NK-92 (cell line): ENCODE measurements at regions not wholly inside any gene's neighbourhood (a gene's known extent, or its start where the extent isn't known, plus 50 kb on each side); places are given as distances from the start of the nearest gene placed in this dataset.

Experiments
- DNase-seq: peaks from one replicate; lab custom pipeline; 2025; ENCODE audit not compliant: unreplicated experiment; lab: John Stamatoyannopoulos, UW

DNA sequence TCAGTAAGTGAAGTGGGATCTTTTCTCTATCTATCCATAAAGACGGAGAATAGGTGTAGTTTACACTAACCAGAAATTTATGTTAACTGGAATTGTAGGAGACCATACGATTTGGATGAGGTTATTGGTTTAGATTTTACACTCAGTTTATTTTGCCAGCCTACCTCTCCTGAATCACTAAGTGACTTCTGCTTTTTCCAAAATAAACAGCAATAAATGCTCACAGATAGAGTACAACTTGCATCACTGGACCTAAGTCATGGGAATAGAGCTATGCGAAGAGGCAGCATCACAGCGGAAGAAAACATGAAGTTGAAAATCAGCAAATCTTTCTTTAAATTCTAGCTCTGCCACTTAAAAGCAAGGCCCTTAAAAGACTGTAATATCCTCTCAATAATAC lies 781.0 kb downstream of the LIG4 start:
- DNase-seq: no peak

DNA sequence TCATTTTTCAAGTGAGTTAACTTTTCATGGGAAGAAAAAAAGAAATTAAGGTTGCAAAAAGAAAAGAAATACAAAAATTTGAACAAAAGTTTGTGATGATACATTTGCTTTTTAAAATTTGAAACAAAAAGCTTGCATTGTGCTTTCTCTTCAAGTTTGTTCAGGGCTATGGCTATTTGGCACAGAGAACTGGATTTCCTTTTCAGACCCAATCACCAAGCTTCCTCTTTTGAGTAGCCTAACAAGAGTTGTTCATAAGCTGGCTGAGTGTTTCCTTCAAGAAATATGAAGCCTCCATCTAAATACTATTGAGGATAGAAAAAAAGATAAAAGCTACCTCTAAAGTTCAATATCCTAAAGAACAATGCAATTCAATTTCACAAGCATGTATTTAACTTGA lies 787.8 kb downstream of the LIG4 start:
- DNase-seq: no peak

DNA sequence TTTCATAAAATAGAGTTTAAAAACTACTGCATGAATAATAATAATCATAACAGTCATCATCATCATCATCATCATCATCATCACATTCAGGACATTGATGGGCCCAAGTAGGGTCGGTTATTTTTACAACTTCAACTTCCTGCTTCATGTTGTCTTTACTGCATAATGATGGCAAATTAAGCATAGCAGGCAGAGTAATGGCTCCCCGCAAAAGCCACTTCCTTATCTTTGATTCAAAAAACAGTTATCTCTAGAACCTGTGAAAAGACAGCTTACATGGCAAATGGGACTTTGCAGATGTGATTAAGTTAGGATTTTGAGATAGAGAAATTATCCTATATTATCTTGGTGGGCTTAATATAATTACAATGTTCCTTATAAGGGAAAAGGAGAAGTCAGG lies 792.9 kb downstream of the LIG4 start:
- no peak for DNase-seq

DNA sequence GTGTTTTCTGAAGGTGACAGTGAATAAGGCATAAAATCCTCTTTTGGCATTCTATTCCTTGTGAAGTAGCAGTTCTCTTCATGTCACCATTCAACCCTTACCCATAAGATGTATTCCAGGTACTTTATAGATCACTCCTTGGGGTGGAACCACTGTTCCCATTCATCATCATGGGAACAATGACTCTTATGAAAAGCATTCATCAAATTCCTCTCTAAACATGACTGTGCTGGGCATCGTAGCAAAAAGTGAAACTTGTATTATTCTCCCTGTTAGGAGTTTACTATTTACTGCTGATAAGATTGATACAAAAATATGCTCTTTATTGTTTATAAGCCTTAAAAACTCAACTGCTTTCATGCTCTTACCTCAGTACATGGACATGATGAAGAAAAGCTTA lies 793.4 kb downstream of the LIG4 start:
- no peak for DNase-seq

DNA sequence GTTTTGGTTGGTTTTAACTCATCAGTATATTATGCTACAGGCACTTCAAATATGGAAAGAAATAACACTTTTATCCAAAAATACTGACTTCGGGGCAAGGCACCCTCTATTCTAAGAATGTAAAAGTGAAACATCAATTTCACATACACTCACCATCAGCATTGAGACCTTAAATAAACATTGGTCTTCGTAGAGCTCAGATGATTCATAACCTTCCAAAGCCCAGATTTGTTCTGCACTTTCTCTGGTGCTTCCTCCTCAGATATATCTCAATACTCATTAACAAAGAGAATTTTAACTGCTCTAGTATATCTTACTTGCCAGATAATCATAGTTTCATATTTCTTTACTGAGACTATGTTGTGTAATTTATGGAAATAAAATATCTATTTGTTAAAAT lies 794.3 kb downstream of the LIG4 start:
- DNase-seq: no peak

DNA sequence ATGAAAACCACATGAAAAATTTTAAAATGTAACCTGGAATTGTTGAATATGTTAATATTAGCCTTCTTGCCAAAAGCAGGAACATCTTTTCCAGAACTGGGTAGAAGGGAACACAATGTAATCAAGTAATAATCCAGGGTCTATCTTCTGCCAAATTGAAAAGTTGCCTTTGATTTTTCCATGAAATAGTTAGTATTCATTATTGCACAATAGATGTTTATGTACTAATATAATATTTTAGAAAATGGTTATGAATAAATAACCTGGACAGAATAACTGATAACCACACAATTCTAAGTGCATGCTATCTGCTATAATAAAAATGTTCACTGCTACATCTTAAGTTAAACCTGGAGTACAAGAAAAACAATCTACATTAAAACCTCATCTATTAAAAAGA lies 802.3 kb downstream of the LIG4 start:
- no peak for DNase-seq

DNA sequence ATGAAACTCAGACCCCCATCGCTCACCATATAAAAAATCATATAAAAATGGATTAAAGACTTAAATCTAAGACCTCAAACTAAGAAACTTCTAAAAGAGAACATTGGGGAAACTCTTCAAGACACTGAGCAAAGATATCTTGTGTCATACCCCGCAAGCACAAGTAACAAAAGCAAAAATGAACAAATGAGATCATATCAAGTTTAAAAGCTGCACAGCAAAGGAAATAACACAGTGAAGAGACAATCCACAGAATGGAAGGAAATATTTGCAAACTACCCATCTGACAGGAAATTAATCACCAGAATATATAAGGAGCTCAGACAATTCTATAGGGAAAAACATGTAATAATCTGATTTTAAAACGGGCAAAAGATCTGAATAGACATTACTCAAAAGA lies 808.3 kb downstream of the LIG4 start:
- no peak for DNase-seq

DNA sequence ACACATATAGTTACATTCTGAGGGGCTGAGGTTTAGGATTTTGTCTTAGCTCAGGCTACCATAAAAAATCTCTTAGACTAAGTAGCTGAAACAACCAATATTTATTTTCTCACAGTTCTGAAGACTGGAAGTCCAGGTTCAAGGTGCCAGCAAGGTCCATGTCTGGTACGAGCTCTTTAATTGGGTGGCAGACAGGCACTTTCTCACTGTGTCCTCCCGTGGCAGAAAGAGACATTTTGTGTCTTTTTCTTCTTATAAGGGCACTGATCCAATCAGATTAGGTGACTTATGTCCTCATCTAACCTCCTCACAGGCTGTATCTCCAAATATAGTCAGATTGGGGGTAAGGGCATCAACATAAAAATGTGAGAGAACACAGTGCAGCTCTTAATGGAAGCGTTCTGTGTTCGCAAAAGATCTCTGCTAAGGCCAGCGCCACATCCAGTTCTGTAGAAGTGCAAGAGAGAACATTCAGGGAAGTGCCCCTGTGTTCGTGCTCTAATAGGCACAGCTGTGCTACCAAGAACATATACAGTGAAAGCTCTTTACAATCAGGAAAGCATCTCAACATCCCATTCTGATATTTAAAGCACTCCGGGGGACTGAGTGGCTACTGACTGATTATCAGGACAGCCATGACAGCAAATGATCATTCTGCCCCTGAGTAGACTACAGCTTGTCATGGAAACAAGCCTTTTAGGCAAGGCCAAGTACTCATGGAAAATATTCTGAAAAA lies 819.2 kb downstream of the LIG4 start:
- no peak for DNase-seq

DNA sequence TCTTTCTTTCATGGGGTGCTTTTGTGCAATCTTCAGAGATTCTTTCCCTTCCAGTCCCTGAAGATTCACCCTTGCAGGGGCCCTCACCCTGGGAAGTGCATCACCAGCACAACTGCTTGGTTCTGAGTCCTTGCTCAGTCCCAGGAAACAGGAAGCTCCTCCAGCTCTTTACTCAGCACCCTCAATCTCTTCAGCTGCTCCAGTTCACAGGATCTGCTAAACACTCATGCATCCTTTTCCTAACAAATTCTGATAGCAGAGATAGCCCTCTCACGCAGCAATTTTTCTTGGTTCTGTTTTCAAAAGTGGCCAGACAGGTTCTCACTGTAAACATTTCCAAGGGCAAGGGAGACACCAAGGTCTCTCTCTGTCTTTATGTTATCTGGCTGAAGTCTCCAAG lies 823.1 kb downstream of the LIG4 start:
- no peak for DNase-seq

DNA sequence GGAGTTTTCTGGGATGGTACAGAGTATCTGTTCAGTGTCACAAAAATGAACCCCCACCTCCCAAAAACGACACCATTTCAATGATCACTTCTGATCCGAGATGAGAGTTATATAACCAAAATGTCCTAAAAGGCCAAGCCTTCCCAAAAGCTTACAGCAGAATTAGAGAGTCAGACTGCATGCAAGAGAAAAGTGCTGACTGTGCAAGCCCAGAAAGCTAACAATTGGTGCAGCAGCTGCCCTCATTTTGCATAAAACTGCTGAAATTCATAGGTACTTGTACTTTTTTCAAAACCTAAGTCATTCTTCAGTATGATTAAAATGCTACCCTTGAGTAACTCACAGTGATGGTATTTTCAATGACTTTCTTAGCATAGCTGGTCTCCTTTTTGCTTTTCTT lies 819.6 kb upstream of the ARGLU1 start:
- no peak for DNase-seq

DNA sequence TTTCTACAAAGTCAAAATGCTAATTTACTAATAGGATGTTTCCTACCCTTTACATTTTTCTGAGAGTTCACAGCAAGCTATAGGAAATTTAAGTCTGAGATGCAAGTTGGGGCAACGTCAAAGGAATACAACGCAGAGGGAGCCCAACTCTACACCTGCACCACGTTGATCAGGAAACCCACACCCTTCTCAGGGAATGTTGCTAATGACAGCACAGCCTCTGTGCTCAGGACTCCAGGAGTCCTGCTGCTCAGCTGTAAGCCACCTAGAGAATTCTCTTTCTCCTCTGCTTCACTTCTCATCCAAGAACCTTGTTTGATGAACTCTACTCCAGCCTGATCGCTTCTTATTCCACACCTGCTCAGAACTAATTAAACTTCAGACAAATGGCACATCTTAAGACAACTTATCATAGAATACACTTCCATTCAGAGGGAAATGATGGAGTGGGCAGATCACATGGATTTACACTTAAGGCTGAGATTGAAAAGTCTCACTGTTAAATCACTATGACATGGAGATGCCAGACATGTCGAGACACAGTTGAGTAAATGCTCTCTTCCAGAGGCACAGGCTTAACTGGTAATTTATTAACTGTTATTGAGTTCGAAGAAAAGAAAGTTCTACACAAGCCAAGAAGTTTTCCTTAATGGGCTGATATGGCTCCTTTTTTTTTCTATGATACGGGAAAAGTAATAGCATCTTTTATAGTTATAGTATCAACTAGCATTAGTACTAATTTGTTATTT lies 811.6 kb upstream of the ARGLU1 start:
- DNase-seq: no peak

DNA sequence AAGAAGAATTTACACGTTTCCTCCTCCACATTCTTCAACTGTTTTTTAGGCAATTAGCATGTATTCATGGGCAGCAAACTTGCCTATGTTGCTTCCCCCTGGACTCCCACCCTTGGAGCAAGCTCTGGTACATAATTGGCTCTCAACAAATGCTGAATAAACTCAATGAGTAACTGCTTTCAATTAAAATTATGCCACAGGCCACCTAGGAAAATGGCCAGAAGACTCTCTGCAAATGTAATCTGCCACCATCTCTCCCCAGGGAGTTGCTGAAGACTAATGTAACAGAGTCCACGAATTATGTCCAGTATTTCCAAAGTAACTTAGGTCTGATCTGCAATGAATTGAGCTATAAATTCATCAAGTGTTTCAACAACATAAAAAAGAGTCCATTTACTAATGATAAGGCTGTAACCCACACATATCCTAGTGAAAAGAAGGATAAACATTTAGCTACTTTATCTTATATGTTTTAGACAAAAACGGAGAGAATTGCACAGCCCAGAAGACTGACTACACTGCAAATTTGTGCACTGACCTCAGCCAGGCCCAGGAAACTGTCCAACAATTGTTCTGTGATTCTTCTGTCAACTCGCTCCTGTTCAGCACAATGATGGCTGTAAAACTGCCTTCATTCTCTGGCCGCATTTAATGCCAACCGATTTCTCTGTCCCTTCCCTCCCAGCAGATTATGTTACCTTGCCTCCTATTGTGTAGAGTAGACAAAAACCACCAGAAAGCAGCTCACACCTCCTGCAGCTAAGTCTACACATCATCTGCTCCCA lies 808.6 kb upstream of the ARGLU1 start:
- DNase-seq: no peak

DNA sequence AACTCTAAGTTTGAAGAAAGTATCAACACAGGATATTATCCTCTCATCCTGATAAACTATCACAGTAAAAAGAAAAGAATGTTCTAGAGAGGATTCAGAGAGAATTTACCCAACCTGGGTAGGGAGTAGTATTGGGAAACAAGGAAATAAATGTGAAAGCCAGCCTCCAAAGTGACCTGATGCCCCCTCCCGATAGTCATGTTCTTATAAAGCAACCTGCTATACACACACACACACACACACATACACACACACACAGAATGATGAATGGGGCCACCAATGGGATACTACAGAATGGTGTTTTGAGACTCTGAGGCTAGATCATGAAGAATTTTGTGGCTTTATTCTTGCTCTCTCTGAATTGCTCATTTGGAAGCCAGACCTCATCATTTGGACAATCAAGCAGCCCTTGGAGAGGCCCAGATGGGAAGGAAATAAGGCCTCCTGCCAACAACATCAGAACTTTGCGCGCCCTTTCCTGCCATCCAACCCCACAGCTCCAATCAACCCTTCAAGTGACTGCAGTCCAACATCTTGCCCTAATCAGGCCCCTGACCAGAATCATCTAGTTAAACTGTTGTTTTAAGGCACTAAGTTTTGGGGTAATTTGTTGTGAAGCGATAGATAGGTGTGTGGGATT lies 807.9 kb upstream of the ARGLU1 start:
- DNase-seq: no peak

DNA sequence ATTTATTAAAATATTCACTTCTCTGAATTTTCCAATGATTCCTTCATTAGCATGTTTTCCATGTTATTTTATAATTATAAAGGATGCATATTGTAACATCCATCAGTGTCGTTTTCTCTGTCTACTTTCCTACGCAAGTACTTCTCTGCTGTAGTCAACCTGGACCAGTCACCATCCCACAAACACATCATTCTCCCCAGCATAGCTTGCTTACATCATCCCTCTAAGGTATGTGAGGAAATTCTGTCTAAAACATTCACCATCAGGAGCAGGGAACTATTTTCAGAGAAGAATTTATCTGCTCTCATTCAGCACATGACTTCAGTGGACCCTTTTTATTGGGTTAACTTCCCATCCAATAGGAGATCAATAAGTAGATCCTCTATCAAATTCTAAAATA lies 806.1 kb upstream of the ARGLU1 start:
- no peak for DNase-seq

DNA sequence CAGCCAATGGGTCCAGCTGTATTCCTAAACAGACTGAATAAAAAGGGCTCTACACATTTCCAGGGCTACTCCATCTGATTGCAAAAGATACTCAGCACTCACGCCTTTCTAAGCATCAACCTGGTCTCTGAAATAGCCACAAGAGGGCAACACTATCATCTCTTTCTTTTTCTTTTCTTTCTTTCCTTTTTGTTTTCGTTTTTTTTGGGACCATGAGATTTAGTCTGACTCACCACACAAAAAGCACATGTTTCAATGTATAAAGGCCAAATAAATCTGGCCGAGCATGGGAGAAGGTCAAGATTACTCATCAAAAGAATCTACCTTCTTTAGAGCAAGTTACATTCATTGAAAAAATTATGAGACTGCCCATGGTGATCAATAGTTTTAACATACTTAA lies 805.6 kb upstream of the ARGLU1 start:
- no peak for DNase-seq

DNA sequence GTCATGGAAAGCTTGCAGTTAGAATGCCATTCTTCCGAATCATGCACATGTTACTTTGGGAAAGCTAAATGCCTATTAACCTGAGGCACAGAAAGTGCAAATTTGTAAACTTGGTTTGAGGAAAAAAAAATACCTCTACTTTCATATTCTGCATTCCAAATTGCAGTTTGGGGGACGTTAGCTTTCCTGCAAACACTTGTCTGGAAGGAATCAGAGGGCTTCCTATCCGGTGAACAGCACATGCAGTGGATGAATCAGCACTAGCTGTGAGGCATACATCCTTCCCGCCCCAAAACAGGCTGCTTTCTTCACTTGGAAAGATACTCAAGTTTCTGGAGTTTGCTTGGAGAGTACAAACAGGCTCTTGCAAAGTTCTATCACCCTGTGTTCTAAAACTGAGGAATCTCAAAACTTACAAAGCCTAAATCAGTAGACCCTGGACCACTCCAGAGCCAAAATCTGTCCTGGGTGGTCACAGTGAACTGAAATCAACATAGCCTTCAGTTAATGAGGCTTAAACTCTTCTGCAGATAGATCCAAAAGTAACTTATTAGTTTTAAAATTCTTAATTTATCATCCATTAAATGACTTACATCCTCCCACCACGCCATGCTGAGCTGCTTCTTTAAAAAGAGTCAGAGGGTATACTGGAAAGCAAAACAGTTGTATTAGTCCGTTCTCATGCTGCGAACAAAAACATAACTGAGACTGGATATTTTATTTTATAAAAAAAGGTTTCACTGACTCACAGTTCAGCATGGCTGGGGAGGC lies 802.3 kb upstream of the ARGLU1 start:
- no peak for DNase-seq

DNA sequence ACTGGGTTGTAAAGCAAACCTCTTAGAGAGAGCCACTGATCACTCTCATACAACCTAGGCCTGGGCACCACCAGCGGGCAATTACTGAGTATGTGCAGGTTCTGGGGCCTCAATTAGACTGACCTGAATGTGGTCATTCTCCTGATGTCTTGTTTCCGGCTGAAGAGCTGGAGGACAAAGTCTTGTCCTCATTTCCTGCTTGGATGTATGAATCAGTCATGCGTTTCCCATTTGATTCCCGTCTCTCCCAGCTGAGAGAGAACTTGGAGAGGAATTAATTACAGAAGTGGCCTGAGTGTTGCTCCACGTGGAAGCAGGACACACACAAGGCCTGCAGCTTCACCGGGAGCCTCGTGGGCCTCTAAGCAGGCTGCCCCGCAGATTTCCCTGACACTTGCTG lies 799.3 kb upstream of the ARGLU1 start:
- no peak for DNase-seq

DNA sequence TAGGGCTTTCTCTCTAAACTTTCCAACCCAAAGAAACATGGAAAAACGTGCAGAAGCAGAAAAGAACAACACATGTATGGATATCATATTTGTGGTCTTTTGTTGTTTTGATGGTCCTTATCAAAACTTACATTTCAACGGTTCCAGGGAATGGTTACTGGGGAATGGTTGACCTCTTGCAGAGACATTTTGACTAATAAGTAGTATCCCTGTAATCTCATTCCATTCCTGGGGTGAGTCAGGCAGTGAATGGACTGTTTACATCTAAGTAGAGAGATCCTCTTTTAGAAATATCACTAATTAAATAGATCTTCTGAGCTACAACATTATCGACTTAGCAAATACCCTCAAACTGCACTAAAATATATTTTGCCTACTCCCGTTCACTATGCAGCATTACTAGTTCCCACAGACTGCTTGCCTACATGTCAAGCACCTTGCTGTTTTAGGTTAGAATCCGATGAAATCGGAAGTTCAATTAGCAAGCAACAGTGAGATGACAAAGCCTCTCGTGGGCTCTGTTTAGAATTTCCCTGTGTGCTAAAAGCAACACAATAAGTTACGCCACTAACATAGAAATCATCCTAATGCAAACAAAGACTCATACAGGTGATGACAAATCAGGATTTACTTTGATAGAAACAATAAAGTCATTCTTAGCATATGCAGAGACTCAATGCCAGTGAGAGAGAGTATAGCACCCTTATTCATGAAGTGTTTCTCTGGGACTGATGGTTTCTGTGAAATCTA lies 797.7 kb upstream of the ARGLU1 start:
- DNase-seq: no peak

DNA sequence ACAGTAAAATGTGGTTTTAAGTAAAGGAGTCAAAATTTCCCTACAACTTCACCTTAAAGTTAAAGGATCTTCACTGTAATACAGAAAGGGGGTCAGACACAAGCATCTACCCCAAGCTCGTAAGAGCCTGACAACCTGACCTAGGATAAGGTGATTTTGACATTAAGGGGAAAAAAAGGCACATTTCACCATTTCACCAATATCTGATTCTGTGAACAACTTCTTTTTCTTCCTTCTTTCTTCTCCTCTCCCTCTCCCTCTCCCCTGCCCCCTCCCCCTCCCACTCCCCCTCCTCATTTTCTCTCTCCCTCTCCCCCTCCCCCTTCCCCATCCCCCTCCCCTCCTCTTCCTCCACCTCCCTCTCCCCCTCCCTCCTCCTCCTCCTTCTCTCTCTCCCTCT lies 796.7 kb upstream of the ARGLU1 start:
- DNase-seq: no peak

DNA sequence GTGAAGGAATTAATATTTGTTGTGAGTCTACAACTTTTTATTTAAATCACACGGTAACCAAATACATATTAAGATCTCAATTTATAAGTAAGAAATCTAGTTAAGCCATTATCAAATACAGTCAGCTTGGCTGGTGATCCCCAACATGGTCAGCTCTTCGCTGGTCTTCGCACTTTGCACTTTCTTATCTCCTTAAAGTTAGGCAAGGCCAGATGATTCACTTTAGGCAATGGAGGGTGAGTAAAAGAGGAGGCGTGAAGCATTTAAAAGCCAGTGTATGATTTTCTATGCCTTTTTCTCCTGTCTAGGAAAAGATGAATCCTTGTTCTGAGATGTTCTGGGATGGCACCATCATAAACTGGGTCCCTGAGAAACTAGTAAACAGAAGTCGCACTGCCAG lies 793.7 kb upstream of the ARGLU1 start:
- no peak for DNase-seq
